RWPE2 (cell line): ENCODE measurements at regions not wholly inside any gene's neighbourhood (a gene's known extent, or its start where the extent isn't known, plus 50 kb on each side); places are given as distances from the start of the nearest gene placed in this dataset.

ENCODE experiments used
- ATAC-seq: fragments of 200-7000 bp; cut with Tn5 transposase; 3 replicates; pipeline ENCODE4 v1.9.1; 2021; ENCODE audit warnings: low read depth
- DNase-seq: peaks from one replicate; pipeline ENCODE4 v3.0.0-alpha.2; 2020; ENCODE audit warnings: low spot score
- H3K27ac ChIP-seq: fragments of 450-650 bp; 2 replicates; pipeline ENCODE4 v1.5.1; 2017; ENCODE audit warnings: mild to moderate bottlenecking; ENCODE audit not compliant: poor library complexity, severe bottlenecking
- H3K27me3 ChIP-seq: fragments of 250-450 bp; sonication (Bioruptor Pico); 2 replicates; pipeline ENCODE4 v1.5.1; 2021; ENCODE audit warnings: mild to moderate bottlenecking, moderate library complexity; ENCODE audit not compliant: insufficient read depth, poor library complexity, severe bottlenecking
- H3K36me3 ChIP-seq: fragments of 250-450 bp; sonication (Bioruptor Pico); 2 replicates; pipeline ENCODE4 v1.5.1; 2020; ENCODE audit warnings: low read depth, mild to moderate bottlenecking, moderate library complexity
- H3K4me1 ChIP-seq: fragments of 250-450 bp; sonication (Bioruptor Pico); 2 replicates; pipeline ENCODE4 v1.5.1; 2021; ENCODE audit warnings: mild to moderate bottlenecking, moderate library complexity; ENCODE audit not compliant: insufficient read depth, poor library complexity, severe bottlenecking
- H3K4me3 ChIP-seq: fragments of 250-450 bp; sonication (Bioruptor Pico); 2 replicates; pipeline ENCODE4 v1.5.1; 2021; ENCODE audit warnings: mild to moderate bottlenecking, moderate library complexity; ENCODE audit not compliant: severe bottlenecking
- H3K9me3 ChIP-seq: fragments of 250-450 bp; sonication (Bioruptor Pico); 2 replicates; pipeline ENCODE4 v1.5.1; 2021; ENCODE audit warnings: mild to moderate bottlenecking, moderate library complexity; ENCODE audit not compliant: severe bottlenecking
- TF ChIP-seq, protein P1 (sequence below): fragments of 450-650 bp; IDR thresholded peaks from one replicate; pipeline ENCODE4 v1.5.1; 2017; ENCODE audit warnings: mild to moderate bottlenecking, moderate library complexity; ENCODE audit not compliant: poor library complexity, severe bottlenecking

GRCh38 chr2:144166743-144167142, 353.2 kb downstream of the ZEB2 start:
- Histone ChIP-seq H3K27ac (no peak overlapping the region), H3K27me3 (no peaks in the 10 kb centered on the region), H3K9me3 (no peaks in the 10 kb centered on the region), H3K4me3 (no peak overlapping the region), H3K4me1 (no peaks in the 10 kb centered on the region), H3K36me3 (no peaks in the 10 kb centered on the region)
- DNase-seq (no peak), ATAC-seq (no peak)
- TF ChIP-seq, protein P1, sequence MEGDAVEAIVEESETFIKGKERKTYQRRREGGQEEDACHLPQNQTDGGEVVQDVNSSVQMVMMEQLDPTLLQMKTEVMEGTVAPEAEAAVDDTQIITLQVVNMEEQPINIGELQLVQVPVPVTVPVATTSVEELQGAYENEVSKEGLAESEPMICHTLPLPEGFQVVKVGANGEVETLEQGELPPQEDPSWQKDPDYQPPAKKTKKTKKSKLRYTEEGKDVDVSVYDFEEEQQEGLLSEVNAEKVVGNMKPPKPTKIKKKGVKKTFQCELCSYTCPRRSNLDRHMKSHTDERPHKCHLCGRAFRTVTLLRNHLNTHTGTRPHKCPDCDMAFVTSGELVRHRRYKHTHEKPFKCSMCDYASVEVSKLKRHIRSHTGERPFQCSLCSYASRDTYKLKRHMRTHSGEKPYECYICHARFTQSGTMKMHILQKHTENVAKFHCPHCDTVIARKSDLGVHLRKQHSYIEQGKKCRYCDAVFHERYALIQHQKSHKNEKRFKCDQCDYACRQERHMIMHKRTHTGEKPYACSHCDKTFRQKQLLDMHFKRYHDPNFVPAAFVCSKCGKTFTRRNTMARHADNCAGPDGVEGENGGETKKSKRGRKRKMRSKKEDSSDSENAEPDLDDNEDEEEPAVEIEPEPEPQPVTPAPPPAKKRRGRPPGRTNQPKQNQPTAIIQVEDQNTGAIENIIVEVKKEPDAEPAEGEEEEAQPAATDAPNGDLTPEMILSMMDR: no peak

- H3K27ac ChIP-seq: no peak overlapping the region
- no peaks in the 10 kb centered on the region for H3K36me3 ChIP-seq
- no peaks in the 10 kb centered on the region for H3K9me3 ChIP-seq
- no peak overlapping the region for H3K4me3 ChIP-seq
- no peak for ATAC-seq
- H3K4me1 ChIP-seq: no peaks in the 10 kb centered on the region
- DNase-seq: no peak
- no peaks in the 10 kb centered on the region for H3K27me3 ChIP-seq
- TF ChIP-seq, protein P1: no peak
Observed at GRCh38 chr2:144165599-144166250, 354.2 kb downstream of the ZEB2 start.

- TF ChIP-seq, protein P1: no peak
- no peak overlapping the region for H3K4me3 ChIP-seq
- no peak overlapping the region for H3K27ac ChIP-seq
- no peaks in the 10 kb centered on the region for H3K4me1 ChIP-seq
- ATAC-seq (no peak), DNase-seq (no peak)
- H3K36me3 ChIP-seq: no peaks in the 10 kb centered on the region
- no peaks in the 10 kb centered on the region for H3K9me3 ChIP-seq
- no peaks in the 10 kb centered on the region for H3K27me3 ChIP-seq
Observed at GRCh38 chr2:144163592-144163991, 356.3 kb downstream of the ZEB2 start.

DNA sequence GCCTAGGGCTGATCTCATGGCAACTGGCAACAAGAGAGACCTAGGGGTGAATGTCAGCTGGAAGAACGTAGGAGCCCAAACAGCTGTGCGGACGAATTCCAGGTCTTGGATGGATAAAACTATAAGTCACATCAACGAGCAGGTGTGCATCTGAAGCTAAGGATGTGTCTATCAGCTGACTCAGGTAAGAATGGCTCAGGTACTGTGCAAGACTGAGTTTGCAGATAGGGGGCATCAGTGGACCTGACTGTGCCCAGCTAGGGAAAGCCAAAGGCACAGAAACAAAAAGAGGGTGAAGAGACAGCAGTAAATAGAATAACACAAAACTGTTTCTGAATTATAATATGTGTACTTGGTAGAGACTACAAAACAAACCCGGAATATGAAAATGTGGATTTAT, 357.3 kb downstream of the ZEB2 start:
- DNase-seq (no peak), ATAC-seq (peak; percentile 65; the same call in 2 of the 3 replicates)
- H3K4me3 ChIP-seq: no peak overlapping the region
- H3K27me3 ChIP-seq: no peaks in the 10 kb centered on the region
- no peaks in the 10 kb centered on the region for H3K4me1 ChIP-seq
- TF ChIP-seq, protein P1: peak; percentile 47
- H3K27ac ChIP-seq: no peak overlapping the region
- H3K36me3 ChIP-seq: no peaks in the 10 kb centered on the region
- H3K9me3 ChIP-seq: no peaks in the 10 kb centered on the region

DNA sequence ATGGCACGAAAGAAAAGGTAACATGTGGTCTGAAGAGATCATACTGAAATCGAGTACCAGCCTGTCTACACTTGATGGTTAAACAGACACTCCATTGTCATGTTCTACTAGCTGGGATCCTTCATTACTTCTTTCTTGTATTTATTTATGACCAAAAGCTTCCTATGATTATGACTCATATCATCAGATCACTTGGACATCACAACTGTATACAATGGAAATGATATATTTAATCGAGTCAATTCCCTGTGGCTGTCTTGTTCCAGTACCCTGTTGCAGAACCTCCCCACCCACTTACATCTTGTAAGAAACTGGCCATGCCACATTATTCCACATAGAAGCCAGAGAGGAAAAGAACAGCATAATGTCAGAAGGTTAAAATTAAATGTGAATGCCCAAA, 358.9 kb downstream of the ZEB2 start:
- no peak for ATAC-seq
- Histone ChIP-seq H3K27ac (no peak overlapping the region), H3K4me1 (no peaks in the 10 kb centered on the region), H3K36me3 (no peaks in the 10 kb centered on the region), H3K9me3 (no peaks in the 10 kb centered on the region), H3K4me3 (no peak overlapping the region), H3K27me3 (no peaks in the 10 kb centered on the region)
- TF ChIP-seq, protein P1: no peak
- DNase-seq: no peak
